GM12865 (cell line): ENCODE measurements at regions not wholly inside any gene's neighbourhood (a gene's known extent, or its start where the extent isn't known, plus 50 kb on each side); places are given as distances from the start of the nearest gene placed in this dataset.

Experiments
- DNase-seq: peaks from one replicate; pipeline ENCODE4 v3.0.0; 2010; ENCODE audit warnings: low read depth
- H3K4me3 ChIP-seq: 2 replicates; pipeline ENCODE4 v1.5.1; 2011; ENCODE audit warnings: mild to moderate bottlenecking, low read depth, low read length, control low read depth
- TF ChIP-seq, protein P1 (sequence below): IDR thresholded peaks from 2 replicates; pipeline ENCODE4 v1.5.1; 2011; ENCODE audit warnings: low read length, control low read depth, low read depth, inconsistent platforms; ENCODE audit not compliant: insufficient read depth; ENCODE audit errors: missing control alignments

DNA sequence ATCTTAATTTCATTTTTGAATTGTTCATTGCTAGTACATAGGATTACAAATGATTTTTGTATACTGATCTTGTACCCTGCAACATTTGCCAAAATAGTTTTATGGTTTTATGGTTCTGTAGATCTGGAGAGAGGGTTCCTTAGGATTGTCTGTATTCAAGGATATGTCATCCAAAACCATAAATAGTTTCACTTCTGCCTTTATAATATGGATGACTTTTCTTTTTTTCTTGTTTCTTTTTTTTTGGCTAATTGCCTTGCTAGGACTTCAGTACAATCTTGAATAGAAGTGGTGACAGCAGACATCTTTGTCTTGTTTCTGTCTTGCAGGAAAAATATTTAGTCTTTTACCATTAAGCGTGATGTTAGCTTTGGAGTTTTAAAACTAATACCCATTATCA lies 383.9 kb upstream of the HS6ST1 start:
- no peak overlapping the region for H3K4me3 ChIP-seq
- TF ChIP-seq, protein P1, sequence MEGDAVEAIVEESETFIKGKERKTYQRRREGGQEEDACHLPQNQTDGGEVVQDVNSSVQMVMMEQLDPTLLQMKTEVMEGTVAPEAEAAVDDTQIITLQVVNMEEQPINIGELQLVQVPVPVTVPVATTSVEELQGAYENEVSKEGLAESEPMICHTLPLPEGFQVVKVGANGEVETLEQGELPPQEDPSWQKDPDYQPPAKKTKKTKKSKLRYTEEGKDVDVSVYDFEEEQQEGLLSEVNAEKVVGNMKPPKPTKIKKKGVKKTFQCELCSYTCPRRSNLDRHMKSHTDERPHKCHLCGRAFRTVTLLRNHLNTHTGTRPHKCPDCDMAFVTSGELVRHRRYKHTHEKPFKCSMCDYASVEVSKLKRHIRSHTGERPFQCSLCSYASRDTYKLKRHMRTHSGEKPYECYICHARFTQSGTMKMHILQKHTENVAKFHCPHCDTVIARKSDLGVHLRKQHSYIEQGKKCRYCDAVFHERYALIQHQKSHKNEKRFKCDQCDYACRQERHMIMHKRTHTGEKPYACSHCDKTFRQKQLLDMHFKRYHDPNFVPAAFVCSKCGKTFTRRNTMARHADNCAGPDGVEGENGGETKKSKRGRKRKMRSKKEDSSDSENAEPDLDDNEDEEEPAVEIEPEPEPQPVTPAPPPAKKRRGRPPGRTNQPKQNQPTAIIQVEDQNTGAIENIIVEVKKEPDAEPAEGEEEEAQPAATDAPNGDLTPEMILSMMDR: no peak
- DNase-seq: no peak

DNA sequence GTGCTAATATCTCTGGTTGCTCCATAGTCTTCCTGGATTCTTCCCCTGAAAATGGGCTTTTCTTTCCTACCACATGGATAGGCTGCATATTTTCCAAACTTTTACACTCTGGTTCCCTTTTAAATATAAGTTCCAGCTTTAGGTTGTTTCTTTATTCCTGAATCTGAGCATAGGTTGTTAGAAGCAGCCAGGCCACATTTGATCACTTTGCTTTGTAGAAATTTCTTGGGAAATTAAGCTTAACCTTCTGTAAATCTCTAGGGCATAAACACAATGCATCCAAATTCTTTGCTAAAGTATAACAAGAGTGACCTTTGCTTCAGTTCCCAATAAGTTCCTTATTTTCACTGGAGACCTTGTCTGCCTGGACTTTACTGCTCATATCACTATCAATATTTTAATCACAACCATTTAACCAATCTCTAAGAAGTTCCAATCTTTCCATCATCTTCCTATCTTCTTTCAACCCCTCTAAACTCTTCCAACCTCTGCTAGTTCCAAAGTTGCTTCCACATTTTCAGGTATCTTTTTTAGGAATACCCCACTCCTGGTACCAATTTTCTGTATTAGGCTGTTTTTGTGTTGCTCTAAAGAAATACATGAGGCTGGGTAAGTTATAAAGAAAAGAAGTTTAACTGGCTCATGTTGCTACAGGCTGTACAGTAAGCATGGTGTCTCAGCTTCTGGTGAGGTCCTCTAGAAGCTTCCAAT lies 389.6 kb upstream of the HS6ST1 start:
- TF ChIP-seq, protein P1: no peak
- H3K4me3 ChIP-seq: no peak overlapping the region
- no peak for DNase-seq

DNA sequence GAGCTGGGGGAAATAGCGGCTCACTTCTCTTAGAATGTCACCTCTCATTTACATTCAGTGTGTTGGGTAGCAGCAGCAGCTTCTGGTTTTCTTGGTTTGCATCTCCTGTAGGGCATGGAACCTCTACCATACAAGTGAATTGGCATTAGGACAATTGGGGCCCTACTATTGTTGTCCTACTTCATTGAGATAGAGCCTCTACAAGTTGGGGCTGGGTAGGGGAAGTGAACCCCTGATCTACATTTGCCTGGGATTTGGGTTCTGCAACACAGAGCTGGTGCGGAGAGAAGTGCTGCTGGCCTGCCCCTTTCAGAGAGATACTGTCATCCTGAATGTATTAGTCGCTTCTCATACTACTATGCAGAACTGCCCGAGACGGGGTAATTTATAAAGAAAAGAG lies 391.6 kb upstream of the HS6ST1 start:
- H3K4me3 ChIP-seq: no peak overlapping the region
- DNase-seq: no peak
- TF ChIP-seq, protein P1: no peak

DNA sequence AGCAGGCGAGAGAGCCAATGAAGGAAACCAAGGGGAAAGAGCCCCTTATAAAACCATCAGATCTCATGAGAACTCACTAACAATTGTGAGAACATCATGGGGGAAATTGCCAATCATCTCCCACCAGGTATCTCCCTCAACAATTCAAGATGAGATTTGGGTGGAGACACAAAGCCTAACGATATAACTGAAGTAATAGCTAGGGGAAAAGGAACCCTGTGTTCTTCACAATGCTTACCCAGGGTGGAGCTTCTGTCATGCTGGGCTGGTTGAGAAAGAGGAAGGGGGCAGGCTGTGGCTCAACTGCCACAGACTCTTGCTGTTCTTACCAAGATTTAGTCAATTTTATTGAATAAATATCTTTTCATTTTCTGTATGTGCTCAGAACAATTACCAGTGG lies 392.1 kb upstream of the HS6ST1 start:
- DNase-seq: no peak
- TF ChIP-seq, protein P1: no peak
- no peak overlapping the region for H3K4me3 ChIP-seq

DNA sequence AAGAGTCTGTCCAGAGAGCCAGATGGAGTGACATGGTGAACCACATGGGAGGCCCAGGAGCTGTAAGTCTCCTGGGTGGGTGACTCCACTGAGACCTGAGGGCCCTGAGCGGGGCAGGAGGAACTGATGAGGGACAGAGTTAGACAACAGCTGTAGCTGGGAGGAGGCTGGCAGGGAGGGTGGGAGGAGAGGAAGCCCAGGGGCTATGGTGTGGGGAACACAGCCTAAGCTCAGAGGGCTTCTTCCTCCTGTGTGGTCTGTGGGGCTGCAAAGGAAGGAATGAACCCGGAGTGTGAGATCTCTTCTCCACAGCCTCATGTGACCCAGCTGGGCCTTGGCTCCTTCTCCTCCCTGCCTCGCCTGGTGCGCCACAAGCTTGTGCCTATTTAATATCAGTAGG lies 395.6 kb upstream of the HS6ST1 start:
- no peak for DNase-seq
- no peak overlapping the region for H3K4me3 ChIP-seq
- TF ChIP-seq, protein P1: no peak

DNA sequence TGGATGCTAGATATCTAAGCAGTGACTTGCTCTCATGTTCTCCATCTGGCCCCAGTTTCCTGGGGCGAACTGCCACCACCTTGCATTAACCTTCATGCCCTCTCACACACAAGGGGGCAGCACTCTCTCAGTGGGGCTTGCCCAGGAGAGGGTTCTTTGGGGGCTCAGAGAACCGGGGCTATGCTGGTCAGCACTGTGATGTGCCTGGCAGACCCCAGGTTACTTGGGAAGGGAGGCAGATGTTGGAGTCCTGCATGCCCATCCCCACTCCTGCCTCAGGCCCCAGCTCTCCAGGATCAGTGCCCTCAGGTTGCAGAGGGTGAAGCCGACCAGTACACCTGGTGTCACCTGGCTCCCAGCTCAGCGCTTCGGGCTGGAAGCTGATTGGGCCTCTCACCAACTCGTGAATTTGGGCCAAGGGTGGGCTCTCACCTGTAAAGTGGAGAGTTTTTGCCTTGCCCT lies 396.2 kb upstream of the HS6ST1 start:
- TF ChIP-seq, protein P1: peak; percentile 21
- DNase-seq: no peak
- H3K4me3 ChIP-seq: no peak overlapping the region

DNA sequence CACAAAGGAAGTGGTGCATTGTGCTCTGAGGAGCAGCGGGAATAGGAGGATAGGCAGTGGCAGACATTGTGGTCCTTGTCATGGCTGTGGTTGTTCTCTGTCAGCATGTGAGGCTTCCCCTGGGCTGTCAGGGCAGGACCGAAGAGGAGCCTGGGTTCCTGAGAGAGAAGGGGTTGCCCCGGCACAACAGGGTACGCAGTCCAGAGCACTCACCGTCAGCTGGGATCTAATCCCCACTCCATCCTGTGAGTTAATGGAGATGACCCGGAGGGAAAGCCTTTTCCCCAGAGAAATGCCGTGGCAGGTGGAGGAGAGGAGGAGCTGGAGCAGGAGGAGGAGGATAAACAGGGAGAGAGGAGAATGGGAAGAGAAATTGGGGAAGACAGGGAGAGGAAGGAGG lies 396.7 kb upstream of the HS6ST1 start:
- TF ChIP-seq, protein P1: no peak
- no peak for DNase-seq
- H3K4me3 ChIP-seq: no peak overlapping the region
